GM23248 (cell line): ENCODE measurements at regions not wholly inside any gene's neighbourhood (a gene's known extent, or its start where the extent isn't known, plus 50 kb on each side); places are given as distances from the start of the nearest gene placed in this dataset.

Experiments
- DNase-seq: peaks from one replicate; pipeline ENCODE4 v3.0.0-alpha.2; 2015
- H2AFZ ChIP-seq: fragments of 200-600 bp; sonication (generic); 2 replicates; pipeline ENCODE4 v1.6.1; 2016; ENCODE audit warnings: antibody characterized with exemption
- H3F3A ChIP-seq: fragments of 200-600 bp; sonication (generic); 2 replicates; pipeline ENCODE4 v1.6.1; 2016; ENCODE audit warnings: mild to moderate bottlenecking, antibody characterized with exemption, mixed run types; ENCODE audit not compliant: insufficient read depth
- H3K27ac ChIP-seq: fragments of 200-600 bp; sonication (generic); 2 replicates; pipeline ENCODE4 v1.5.1; 2016; ENCODE audit warnings: mild to moderate bottlenecking
- H3K27me3 ChIP-seq: fragments of 200-600 bp; sonication (generic); replicated peaks from 2 replicates; pipeline ENCODE4 v1.6.1; 2016; ENCODE audit warnings: mild to moderate bottlenecking; ENCODE audit not compliant: insufficient read depth
- H3K36me3 ChIP-seq: fragments of 200-600 bp; sonication (generic); 2 replicates; pipeline ENCODE4 v1.6.1; 2016; ENCODE audit warnings: low read depth, mild to moderate bottlenecking
- H3K4me1 ChIP-seq: fragments of 200-600 bp; sonication (generic); 2 replicates; pipeline ENCODE4 v1.6.1; 2016; ENCODE audit warnings: mild to moderate bottlenecking; ENCODE audit not compliant: insufficient read depth
- H3K4me2 ChIP-seq: fragments of 200-600 bp; sonication (generic); one replicate; pipeline ENCODE4 v1.6.1; 2016; ENCODE audit warnings: mild to moderate bottlenecking; ENCODE audit not compliant: unreplicated experiment
- H3K4me3 ChIP-seq: fragments of 200-600 bp; sonication (generic); 2 replicates; pipeline ENCODE4 v1.5.1; 2016; ENCODE audit warnings: mild to moderate bottlenecking
- H3K79me2 ChIP-seq: fragments of 200-600 bp; sonication (generic); 2 replicates; pipeline ENCODE4 v1.6.1; 2016; ENCODE audit warnings: mild to moderate bottlenecking; ENCODE audit not compliant: insufficient read depth
- H3K9ac ChIP-seq: fragments of 200-600 bp; sonication (generic); 2 replicates; pipeline ENCODE4 v1.6.1; 2016; ENCODE audit warnings: mild to moderate bottlenecking
- H3K9me2 ChIP-seq: fragments of 200-600 bp; sonication (generic); 2 replicates; pipeline ENCODE4 v1.6.1; 2016; ENCODE audit warnings: mixed run types, mild to moderate bottlenecking, moderate library complexity; ENCODE audit not compliant: insufficient read depth
- H3K9me3 ChIP-seq: fragments of 200-600 bp; sonication (generic); one replicate; pipeline ENCODE4 v1.6.1; 2017; ENCODE audit warnings: low read depth
- H4K20me1 ChIP-seq: fragments of 200-600 bp; sonication (generic); 2 replicates; pipeline ENCODE4 v1.6.0; 2016; ENCODE audit not compliant: insufficient read depth
- EZH2 ChIP-seq: fragments of 200-600 bp; sonication (generic); IDR thresholded peaks from 2 replicates; pipeline ENCODE4 v1.6.1; 2018; ENCODE audit warnings: antibody characterized with exemption, mild to moderate bottlenecking; ENCODE audit not compliant: insufficient read depth, poor library complexity, severe bottlenecking
- EZH2phosphoT487 ChIP-seq: fragments of 200-600 bp; sonication (generic); IDR thresholded peaks from 2 replicates; pipeline ENCODE4 v1.6.1; 2018; ENCODE audit warnings: antibody characterized with exemption, moderate library complexity, mild to moderate bottlenecking, low read depth; ENCODE audit not compliant: insufficient read depth
- WGBS, 2 experiments: methylation state at CpG; one replicate each; pipeline ENCODE4 v1.1.6; 2015 to 2017; ENCODE audit warnings: low lambda C conversion rate in 2 of 2, low coverage in 1 of 2; ENCODE audit errors: missing lambda C conversion rate in 2 of 2; 5-methylcytosine and 5-hydroxymethylcytosine counted together
- in situ Hi-C: fragments of 300-500 bp; cut with MboI; formaldehyde crosslinking; loops from 2 replicates; pipeline ENCODE4 v1.15.0; 2020

GRCh38 chr12:16415155-16415554 lies 67.7 kb downstream of the MGST1 start:
- H3K4me2 ChIP-seq = no peak overlapping the region
- H3K4me1 ChIP-seq = no peaks in the 10 kb centered on the region

GRCh38 chr12:16417058-16417457 lies 69.6 kb downstream of the MGST1 start:
- Histone ChIP-seq H3K36me3 (no peaks in the 10 kb centered on the region), H2AFZ (no peak overlapping the region), H3K79me2 (no peaks in the 10 kb centered on the region), H4K20me1 (no peaks in the 10 kb centered on the region), H3K4me2 (no peak overlapping the region), H3K27ac (no peak overlapping the region), H3K4me3 (no peak overlapping the region), H3K27me3 (no peaks in the 10 kb centered on the region), H3K9ac (no peak overlapping the region), H3K9me2 (no peaks in the 10 kb centered on the region), H3K9me3 (no peaks in the 10 kb centered on the region), H3K4me1 (no peaks in the 10 kb centered on the region), H3F3A (no peaks in the 10 kb centered on the region)
- in situ Hi-C loops = no loop called here
- DNase-seq = no peak
- TF ChIP-seq EZH2phosphoT487 = no peak
- TF ChIP-seq EZH2 = no peak

More at GRCh38 chr12:16415155-16415554, 67.7 kb downstream of the MGST1 start:
- no peaks in the 10 kb centered on the region for H3K9me2 ChIP-seq
- no peak overlapping the region for H3K27ac ChIP-seq
- no peaks in the 10 kb centered on the region for H3K9me3 ChIP-seq
- no peak overlapping the region for H3K4me3 ChIP-seq
- H2AFZ ChIP-seq = no peak overlapping the region
- no peaks in the 10 kb centered on the region for H3K36me3 ChIP-seq
- H3K79me2 ChIP-seq = no peaks in the 10 kb centered on the region
- no peaks in the 10 kb centered on the region for H3K27me3 ChIP-seq
- no peak overlapping the region for H3K9ac ChIP-seq
- H4K20me1 ChIP-seq = no peaks in the 10 kb centered on the region
- no peak for DNase-seq
- in situ Hi-C loops = no loop called here
- no peaks in the 10 kb centered on the region for H3F3A ChIP-seq
- TF ChIP-seq EZH2phosphoT487 (no peak), EZH2 (no peak)

GRCh38 chr12:16421806-16422205 lies 74.4 kb downstream of the MGST1 start:
- Histone ChIP-seq H3K4me2 (no peak overlapping the region), H3K9ac (no peak overlapping the region), H3K4me3 (no peak overlapping the region), H3K36me3 (no peaks in the 10 kb centered on the region; the same call in 1 of the 2 replicates), H3K27ac (no peak overlapping the region), H4K20me1 (no peaks in the 10 kb centered on the region), H3K9me3 (no peaks in the 10 kb centered on the region), H3K9me2 (no peaks in the 10 kb centered on the region), H3K79me2 (no peaks in the 10 kb centered on the region), H3K4me1 (no peaks in the 10 kb centered on the region), H3K27me3 (no peaks in the 10 kb centered on the region), H2AFZ (no peak overlapping the region), H3F3A (no peaks in the 10 kb centered on the region)
- in situ Hi-C loops = no loop called here
- 84 to 88% methylated on average over 1 of the region's 1 CpG for whole genome bisulfite sequencing, 2 experiments
- no peak for TF ChIP-seq EZH2phosphoT487
- no peak for TF ChIP-seq EZH2
- peak; percentile 27 for DNase-seq

GRCh38 chr12:16424531-16424930 lies 77.1 kb downstream of the MGST1 start:
- 67 to 71% methylated on average over 2 of the region's 2 CpGs for WGBS, 2 experiments
- Histone ChIP-seq H3K4me2 (no peak overlapping the region), H3K9me2 (no peaks in the 10 kb centered on the region), H3K27ac (no peak overlapping the region), H3F3A (no peaks in the 10 kb centered on the region), H3K4me3 (no peak overlapping the region), H3K4me1 (no peaks in the 10 kb centered on the region), H3K36me3 (no peaks in the 10 kb centered on the region; the same call in 1 of the 2 replicates), H2AFZ (no peak overlapping the region), H3K79me2 (no peaks in the 10 kb centered on the region), H3K9ac (no peak overlapping the region), H3K9me3 (no peaks in the 10 kb centered on the region), H4K20me1 (no peaks in the 10 kb centered on the region), H3K27me3 (no peaks in the 10 kb centered on the region)
- no peak for TF ChIP-seq EZH2phosphoT487
- no peak for TF ChIP-seq EZH2
- no peak for DNase-seq
- in situ Hi-C loops = no loop called here

GRCh38 chr12:16435875-16436554 lies 88.6 kb downstream of the MGST1 start:
- TF ChIP-seq EZH2phosphoT487 (no peak), EZH2 (no peak)
- Histone ChIP-seq H3F3A (no peaks in the 10 kb centered on the region), H3K9me2 (no peaks in the 10 kb centered on the region), H3K4me3 (no peak overlapping the region), H3K4me1 (no peaks in the 10 kb centered on the region), H3K4me2 (no peak overlapping the region), H3K36me3 (no peaks in the 10 kb centered on the region), H3K79me2 (no peaks in the 10 kb centered on the region), H2AFZ (no peak overlapping the region), H3K9ac (no peak overlapping the region), H3K27me3 (no peaks in the 10 kb centered on the region), H3K27ac (no peak overlapping the region), H4K20me1 (no peaks in the 10 kb centered on the region), H3K9me3 (no peaks in the 10 kb centered on the region)
- 95 to 97% methylated on average over 3 of the region's 3 CpGs for WGBS, 2 experiments
- in situ Hi-C loops = no loop called here
- DNase-seq = no peak
